HG02610 (cell line): ENCODE measurements at regions not wholly inside any gene's neighbourhood (a gene's known extent, or its start where the extent isn't known, plus 50 kb on each side); places are given as distances from the start of the nearest gene placed in this dataset.
A peak's percentile ranks its signal among the peaks of the same experiment; 100 is the strongest.
"Not testable (repeated sequence)": the region's sequence is repeated elsewhere in the genome, so short reads cannot be mapped to it uniquely, and the experiment has no call there.

Experiments used
- ATAC-seq: cut with Tn5 transposase; IDR thresholded peaks from one replicate; pipeline ENCODE4 v1.9.1; 2021; ENCODE audit warnings: mild to moderate bottlenecking, moderate library complexity; ENCODE audit not compliant: unreplicated experiment

- ATAC-seq: no peak
These were observed 661.3 kb downstream of the RPL10L start for GRCh38 chr14:45990252-45990651.

DNA sequence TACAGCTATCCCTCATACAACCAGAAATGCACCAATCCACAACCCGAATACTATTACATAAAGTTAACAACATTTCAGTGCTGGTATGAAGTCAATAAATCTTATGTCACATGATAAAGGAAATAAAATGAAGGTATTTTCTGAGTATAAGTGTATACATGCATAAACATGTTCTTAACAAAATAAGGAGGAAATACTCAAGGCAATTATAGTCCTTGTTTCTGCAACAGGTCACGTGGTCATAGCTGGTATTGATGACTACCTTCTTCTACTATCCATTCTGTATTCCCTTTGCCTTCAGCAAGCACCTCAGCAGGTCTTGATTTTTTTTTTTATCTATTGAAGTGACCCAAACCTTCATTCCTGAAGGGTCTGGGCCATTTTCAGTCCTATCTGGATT lies 675.6 kb downstream of the RPL10L start:
- ATAC-seq: no peak

- ATAC-seq: no peak
These were observed 679.2 kb downstream of the RPL10L start for GRCh38 chr14:45972416-45972815.

GRCh38 chr14:45970621-45971020 lies 681.0 kb downstream of the RPL10L start:
- no peak for ATAC-seq

GRCh38 chr14:45968037-45968436 lies 683.5 kb downstream of the RPL10L start:
- ATAC-seq: no peak

DNA sequence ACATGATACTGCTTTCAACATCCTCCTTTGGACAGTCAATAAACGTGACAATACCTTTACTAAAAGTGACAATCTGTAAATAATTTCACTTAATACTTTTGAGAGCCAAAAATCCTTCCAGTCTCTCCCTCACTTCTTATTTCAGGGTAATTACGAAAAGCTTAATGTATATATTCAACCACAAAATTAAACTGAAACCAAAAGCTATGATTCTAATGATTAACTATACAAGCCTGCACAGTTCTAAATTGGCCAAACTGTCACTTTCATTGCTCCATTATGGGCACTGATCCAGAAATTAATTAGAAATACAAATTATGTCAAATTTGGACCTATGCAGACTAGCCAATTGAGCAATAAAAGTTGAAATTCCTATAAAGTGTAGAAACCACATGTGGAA lies 696.5 kb upstream of the MIS18BP1 start:
- ATAC-seq: no peak

GRCh38 chr14:45947830-45948229 lies 694.8 kb upstream of the MIS18BP1 start:
- no peak for ATAC-seq

DNA sequence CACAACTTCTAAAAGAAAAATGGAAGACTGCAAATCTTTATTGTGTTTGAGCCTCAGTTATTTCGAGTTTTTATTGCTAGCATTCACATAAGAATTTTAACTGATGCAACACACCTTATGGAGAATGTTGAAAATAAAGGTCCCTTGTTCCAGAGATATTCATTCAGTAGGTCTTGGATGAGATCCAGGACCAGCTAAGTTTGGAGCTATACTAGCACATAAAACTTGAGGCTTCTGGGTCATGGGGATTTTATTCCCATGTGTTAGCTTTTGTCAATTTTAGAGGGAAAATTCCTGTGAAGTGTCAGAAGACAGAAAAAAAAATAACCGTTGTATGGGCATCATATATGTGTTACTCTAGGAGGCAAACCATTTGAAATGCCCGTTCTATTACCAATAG lies 693.2 kb upstream of the MIS18BP1 start:
- ATAC-seq: no peak

- ATAC-seq: no peak
These were observed 687.3 kb upstream of the MIS18BP1 start for GRCh38 chr14:45940318-45940717.

DNA sequence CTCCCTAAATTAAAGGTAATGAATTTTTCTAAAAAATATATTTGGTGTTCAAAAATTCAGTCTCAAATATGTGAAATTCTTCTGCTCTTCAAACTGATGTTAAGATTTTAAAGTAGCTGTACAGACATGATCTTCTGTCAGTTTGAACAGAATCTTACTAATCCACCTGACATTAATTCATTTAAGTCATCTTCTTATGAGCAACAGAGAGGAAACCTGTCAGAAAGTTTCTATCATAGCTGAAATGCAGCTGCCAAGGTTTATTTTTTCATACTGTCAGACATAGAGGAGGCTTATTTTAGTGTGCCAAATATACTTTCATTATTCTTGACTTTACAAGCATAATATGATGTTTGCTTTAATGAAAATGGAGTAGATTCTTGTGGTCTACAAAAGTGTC lies 686.6 kb upstream of the MIS18BP1 start:
- no peak for ATAC-seq

DNA sequence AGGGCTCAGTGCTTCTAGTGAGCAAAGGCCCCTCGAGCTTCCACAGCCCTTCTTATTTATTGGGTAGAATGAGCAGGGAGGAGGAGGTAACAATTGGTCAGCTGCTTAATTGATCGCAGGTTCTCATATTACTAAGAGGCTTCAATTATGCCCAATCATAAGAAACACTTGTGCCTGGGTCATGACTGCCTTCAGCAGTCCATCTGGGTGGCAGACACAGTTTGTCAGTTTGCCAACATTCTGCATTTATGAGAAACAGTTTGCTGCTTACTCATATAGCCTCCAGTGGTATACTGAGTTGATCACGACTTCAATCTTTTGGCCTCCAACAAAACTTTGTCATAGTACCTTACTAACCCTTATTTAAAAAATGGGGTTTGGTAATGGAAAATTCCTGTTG lies 667.0 kb upstream of the MIS18BP1 start:
- not testable (repeated sequence) for ATAC-seq

- ATAC-seq: no peak
These were observed 663.4 kb upstream of the MIS18BP1 start for GRCh38 chr14:45916340-45916953.

GRCh38 chr14:45907782-45908181 lies 654.8 kb upstream of the MIS18BP1 start:
- ATAC-seq: no peak

DNA sequence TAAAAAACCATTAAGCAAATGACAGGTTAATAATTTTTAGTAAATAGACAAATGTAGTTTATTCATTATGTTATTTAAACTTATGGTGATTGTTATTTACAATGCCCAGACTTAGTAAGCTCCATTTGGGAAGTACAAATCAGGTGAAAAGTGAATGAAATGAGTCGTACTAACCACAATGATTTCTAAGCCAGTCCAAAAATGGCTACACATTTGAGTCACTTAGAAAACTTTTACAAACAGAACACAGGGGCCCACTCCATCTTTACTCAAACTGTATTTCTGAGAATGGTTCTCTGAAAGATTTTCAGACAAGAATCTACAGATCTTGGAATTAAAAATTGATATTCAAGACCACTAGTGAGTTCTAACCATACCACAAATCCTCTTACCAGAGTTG lies 653.3 kb upstream of the MIS18BP1 start:
- ATAC-seq: peak; percentile 95

- ATAC-seq: no peak
These were observed 652.7 kb upstream of the MIS18BP1 start for GRCh38 chr14:45905672-45906071.

GRCh38 chr14:45904314-45904713 lies 651.3 kb upstream of the MIS18BP1 start:
- no peak for ATAC-seq

DNA sequence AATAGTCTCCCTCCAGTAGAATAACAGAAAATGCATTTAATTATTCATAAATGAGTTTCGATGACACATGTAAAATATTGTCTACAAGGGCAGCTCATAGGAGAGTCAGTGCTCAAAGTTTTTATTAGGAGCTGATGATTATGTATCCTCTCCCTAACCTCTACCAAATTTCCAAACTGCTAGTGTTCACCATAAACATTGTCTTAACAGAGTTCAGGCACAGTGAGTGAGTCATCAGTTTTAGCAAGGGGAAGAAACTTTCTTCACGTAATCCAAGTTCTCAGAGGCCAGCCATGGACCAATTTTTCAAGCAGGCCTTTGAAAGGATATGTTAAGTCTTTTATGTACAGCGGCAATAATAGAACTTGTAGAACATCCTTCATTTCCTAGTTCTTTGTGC lies 649.2 kb upstream of the MIS18BP1 start:
- ATAC-seq: no peak

DNA sequence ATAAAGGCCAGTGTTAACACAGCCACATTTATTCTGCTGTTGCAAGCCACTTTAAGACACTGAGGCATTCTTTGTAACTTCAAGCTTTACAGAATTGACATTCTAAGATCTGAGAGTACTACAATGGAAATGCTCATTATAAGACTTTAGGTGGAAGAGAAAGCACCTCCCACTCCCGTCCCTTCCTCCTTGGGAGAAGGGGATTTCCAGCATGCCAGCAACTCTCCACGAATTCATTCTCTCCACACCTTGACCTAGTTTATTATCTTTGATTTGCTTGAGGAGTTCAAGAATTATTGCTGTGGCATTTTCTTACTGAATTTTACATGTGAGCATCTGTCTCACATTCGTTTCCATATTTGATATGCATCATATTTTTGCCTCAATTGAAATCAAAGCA lies 644.4 kb upstream of the MIS18BP1 start:
- no peak for ATAC-seq

- ATAC-seq: no peak
These were observed 640.1 kb upstream of the MIS18BP1 start for GRCh38 chr14:45893127-45893526.

GRCh38 chr14:45891417-45892080 lies 638.5 kb upstream of the MIS18BP1 start:
- ATAC-seq: no peak

DNA sequence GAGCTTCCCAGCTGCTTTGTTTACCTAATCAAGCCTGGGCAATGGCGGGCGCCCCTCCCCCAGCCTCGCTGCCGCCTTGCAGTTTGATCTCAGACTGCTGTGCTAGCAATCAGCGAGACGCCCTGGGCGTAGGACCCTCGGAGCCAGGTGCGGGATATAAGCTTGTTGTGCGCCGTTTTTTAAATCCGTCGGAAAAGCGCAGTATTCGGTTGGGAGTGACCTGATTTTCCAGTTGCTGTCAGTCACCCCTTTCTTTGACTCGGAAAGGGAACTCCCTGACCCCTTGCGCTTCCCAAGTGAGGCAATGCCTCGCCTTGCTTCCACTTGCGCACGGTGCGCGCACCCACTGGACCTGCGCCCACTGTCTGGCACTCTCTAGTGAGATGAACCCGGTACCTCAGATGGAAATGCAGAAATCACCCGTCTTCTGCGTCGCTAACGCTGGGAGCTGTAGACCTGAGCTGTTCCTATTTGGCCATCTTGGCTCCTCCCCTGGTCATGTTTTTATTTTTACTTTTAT lies 635.8 kb upstream of the MIS18BP1 start:
- ATAC-seq: not testable (repeated sequence)

DNA sequence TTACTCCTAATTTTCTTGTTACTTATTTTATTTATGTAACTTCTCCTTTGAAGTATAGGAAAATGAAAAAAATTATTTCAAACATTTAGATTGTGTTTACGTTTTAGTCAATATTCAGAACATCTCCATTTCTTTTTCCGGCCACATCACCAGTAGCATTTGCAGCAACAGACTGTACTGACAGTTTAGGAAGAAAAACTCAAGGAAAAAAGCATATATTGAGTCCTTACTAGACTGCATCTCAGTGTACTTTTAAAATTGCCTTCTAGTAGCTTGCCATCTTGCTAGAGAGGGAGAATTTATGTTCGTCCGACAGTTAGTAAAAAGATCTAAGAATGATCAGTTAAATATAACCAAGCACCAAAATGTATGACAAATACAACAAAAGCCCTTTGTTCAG lies 625.0 kb upstream of the MIS18BP1 start:
- no peak for ATAC-seq

GRCh38 chr14:45868863-45869262 lies 615.9 kb upstream of the MIS18BP1 start:
- ATAC-seq: no peak
